Gastroesophageal sphincter (tissue), 4 donors: ENCODE measurements at regions not wholly inside any gene's neighbourhood (a gene's known extent, or its start where the extent isn't known, plus 50 kb on each side); places are given as distances from the start of the nearest gene placed in this dataset.

Source experiments
- ATAC-seq: fragments of 150-250 bp; one replicate; pipeline ENCODE4 v1.9.1; 2016; ENCODE audit warnings: mild to moderate bottlenecking, moderate library complexity
- H3K27ac ChIP-seq, 4 donors: fragments of 200-600 bp; sonication (generic) in 3 of 4; 1 replicate in 3 of 4; 2 replicates in 1 of 4; pipeline ENCODE4 v1.5.1; 2016 to 2019
- H3K27me3 ChIP-seq: fragments of 200-600 bp; sonication (generic); one replicate; pipeline ENCODE4 v1.5.1; 2019
- H3K36me3 ChIP-seq, 2 donors: fragments of 200-600 bp; sonication (generic); one replicate each; pipeline ENCODE4 v1.5.1; 2019; ENCODE audit warnings: control low read depth in 1 of 2
- H3K4me1 ChIP-seq, 3 donors: fragments of 200-600 bp; sonication (generic); 1 replicate in 2 of 3; 2 replicates in 1 of 3; pipeline ENCODE4 v1.5.1; 2016 to 2019; ENCODE audit warnings: control low read depth in 2 of 3
- H3K4me3 ChIP-seq, 2 donors: fragments of 200-600 bp; sonication (generic); one replicate each; pipeline ENCODE4 v1.5.1; 2019; ENCODE audit warnings: mild to moderate bottlenecking in 1 of 2, moderate library complexity in 1 of 2
- H3K9me3 ChIP-seq, 3 donors: fragments of 200-600 bp; sonication (generic); one replicate each; pipeline ENCODE4 v1.5.1; 2017 to 2019; ENCODE audit warnings: control low read depth in 2 of 3
- CTCF ChIP-seq, 4 experiments: fragments of 200-600 bp in 2 of 4; fragments of 450-650 bp in 2 of 4; sonication (generic) in 1 of 4; IDR thresholded peaks; one replicate each; pipeline ENCODE4 v1.5.1; 2017 to 2019; ENCODE audit warnings: antibody characterized with exemption in 4 of 4, mild to moderate bottlenecking in 2 of 4, moderate library complexity in 2 of 4
- EP300 ChIP-seq: sonication (generic); formaldehyde crosslinking; IDR thresholded peaks from one replicate; pipeline ENCODE4 v1.6.1; 2017; ENCODE audit warnings: antibody characterized with exemption, mild to moderate bottlenecking
- POLR2A ChIP-seq, 2 donors: fragments of 450-650 bp; IDR thresholded peaks; one replicate each; pipeline ENCODE4 v1.6.1; 2017; ENCODE audit warnings: antibody characterized with exemption in 2 of 2, mild to moderate bottlenecking in 2 of 2, moderate library complexity in 1 of 2
- POLR2AphosphoS5 ChIP-seq: sonication (generic); formaldehyde crosslinking; IDR thresholded peaks from one replicate; pipeline ENCODE4 v1.6.1; 2017; ENCODE audit warnings: antibody characterized with exemption
- WGBS, 2 donors: methylation state at CpG; one replicate each; pipeline ENCODE4 v1.1.5; 2018; ENCODE audit warnings: low coverage in 1 of 2; 5-methylcytosine and 5-hydroxymethylcytosine counted together

- ATAC-seq: no peak
- H3K4me1 ChIP-seq: no peaks in the 10 kb centered on the region
- no peaks in the 10 kb centered on the region for H3K9me3 ChIP-seq
- H3K27me3 ChIP-seq: no peaks in the 10 kb centered on the region
- H3K36me3 ChIP-seq: no peaks in the 10 kb centered on the region
- H3K4me3 ChIP-seq: no peak overlapping the region
- no peak overlapping the region for H3K27ac ChIP-seq
- TF ChIP-seq EP300 (no peak), CTCF (IDR thresholded peaks at IDR 0.05) (no peak), POLR2A (IDR thresholded peaks at IDR 0.05) (no peak), POLR2AphosphoS5 (no peak)
- 71 to 83% methylated on average over 1 of the region's 1 CpG for WGBS, 2 donors
Observed at GRCh38 chr14:85102591-85102990, 427.4 kb upstream of the FLRT2 start.

- H3K9me3 ChIP-seq: no peaks in the 10 kb centered on the region
- no peak for ATAC-seq
- no peaks in the 10 kb centered on the region for H3K27me3 ChIP-seq
- no peak overlapping the region for H3K4me3 ChIP-seq
- TF ChIP-seq POLR2A (IDR thresholded peaks at IDR 0.05) (no peak), CTCF (IDR thresholded peaks at IDR 0.05) (no peak), EP300 (no peak), POLR2AphosphoS5 (no peak)
- no peaks in the 10 kb centered on the region for H3K36me3 ChIP-seq
- no peaks in the 10 kb centered on the region for H3K4me1 ChIP-seq
- WGBS, 2 donors: 77 to 82% methylated on average over 2 of the region's 2 CpGs
- H3K27ac ChIP-seq: no peak overlapping the region
Observed at GRCh38 chr14:85106506-85106905, 423.4 kb upstream of the FLRT2 start.

GRCh38 chr14:85112762-85113161 is 417.2 kb upstream of the FLRT2 start:
- Histone ChIP-seq H3K36me3 (no peaks in the 10 kb centered on the region), H3K4me1 (peaks cover 0 to 4% (median 0%) of the 10 kb centered on the region in 3 donors), H3K9me3 (peaks cover 0 to 8% (median 0%) of the 10 kb centered on the region in 3 donors), H3K4me3 (no peak overlapping the region), H3K27ac (no peak overlapping the region), H3K27me3 (no peaks in the 10 kb centered on the region)
- ATAC-seq: no peak
- no peak for TF ChIP-seq CTCF (IDR thresholded peaks at IDR 0.05)
- no peak for TF ChIP-seq POLR2AphosphoS5
- TF ChIP-seq EP300: no peak
- no peak for TF ChIP-seq POLR2A (IDR thresholded peaks at IDR 0.05)
- 96 to 100% methylated on average over 1 to 2 of the region's 2 CpGs for WGBS, 2 donors

GRCh38 chr14:85115921-85116320 is 414.0 kb upstream of the FLRT2 start:
- no peak for ATAC-seq
- Histone ChIP-seq H3K27ac (no peak overlapping the region), H3K4me3 (no peak overlapping the region), H3K4me1 (peaks cover 0 to 4% (median 0%) of the 10 kb centered on the region in 3 donors), H3K9me3 (peaks cover 0 to 8% (median 0%) of the 10 kb centered on the region in 3 donors), H3K27me3 (no peaks in the 10 kb centered on the region), H3K36me3 (no peaks in the 10 kb centered on the region)
- TF ChIP-seq CTCF (IDR thresholded peaks at IDR 0.05) (no peak), EP300 (no peak), POLR2AphosphoS5 (no peak), POLR2A (IDR thresholded peaks at IDR 0.05) (no peak)
- 9 to 18% methylated on average over 1 of the region's 1 CpG for WGBS, 2 donors

- WGBS, 2 donors: 24 to 66% methylated on average over 4 to 5 of the region's 5 CpGs
- TF ChIP-seq CTCF (IDR thresholded peaks at IDR 0.05) (no peak), EP300 (no peak), POLR2A (IDR thresholded peaks at IDR 0.05) (no peak), POLR2AphosphoS5 (no peak)
Observed at GRCh38 chr14:85118274-85118673, 411.7 kb upstream of the FLRT2 start.

More at GRCh38 chr14:85118274-85118673, 411.7 kb upstream of the FLRT2 start:
- H3K27ac ChIP-seq: no peak overlapping the region
- no peak overlapping the region for H3K4me3 ChIP-seq
- no peak for ATAC-seq
- H3K36me3 ChIP-seq: no peaks in the 10 kb centered on the region
- H3K4me1 ChIP-seq: peaks cover 0 to 4% (median 0%) of the 10 kb centered on the region in 3 donors
- H3K27me3 ChIP-seq: no peaks in the 10 kb centered on the region
- H3K9me3 ChIP-seq: no peaks in the 10 kb centered on the region
